ENCODE measurements at regions not wholly inside any gene's neighbourhood (a gene's known extent, or its start where the extent isn't known, plus 50 kb on each side); places are given as distances from the start of the nearest gene placed in this dataset.
"Not testable (repeated sequence)": the region's sequence is repeated elsewhere in the genome, so short reads cannot be mapped to it uniquely, and the experiment has no call there.

DNA sequence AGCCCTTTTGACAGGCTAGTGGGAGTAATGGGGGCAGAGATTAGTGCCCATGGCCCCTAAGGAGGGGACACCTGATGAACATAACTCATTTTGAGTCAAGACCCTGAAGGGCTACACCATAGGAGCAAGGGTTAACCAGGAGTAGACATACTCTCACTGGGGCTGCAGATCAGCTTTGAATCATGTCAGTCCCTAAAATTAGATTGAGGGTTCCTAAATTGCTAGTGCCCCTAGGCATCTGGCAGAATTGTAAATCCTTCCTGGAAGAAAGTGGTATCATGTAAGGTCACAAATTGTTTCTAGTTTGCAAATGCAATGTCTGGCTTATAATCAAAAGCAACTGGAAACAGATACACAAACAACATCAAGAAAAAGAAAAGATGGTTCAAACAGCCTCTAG is 52.1 kb upstream of the LRRC37A2 start:
- H3K9me3 ChIP-seq; H3K4me3 ChIP-seq; H3K27ac ChIP-seq; in situ Hi-C loops (cut with MboI; ENCODE audit: low sequenced_read_pairs in 4 of 4); H3K36me3 ChIP-seq; ATAC-seq; intact Hi-C loops (cut with DNase I; ENCODE audit: low total_unique reads); H3K27me3 ChIP-seq; H3K4me1 ChIP-seq; DNase-seq: not testable (repeated sequence)

DNA sequence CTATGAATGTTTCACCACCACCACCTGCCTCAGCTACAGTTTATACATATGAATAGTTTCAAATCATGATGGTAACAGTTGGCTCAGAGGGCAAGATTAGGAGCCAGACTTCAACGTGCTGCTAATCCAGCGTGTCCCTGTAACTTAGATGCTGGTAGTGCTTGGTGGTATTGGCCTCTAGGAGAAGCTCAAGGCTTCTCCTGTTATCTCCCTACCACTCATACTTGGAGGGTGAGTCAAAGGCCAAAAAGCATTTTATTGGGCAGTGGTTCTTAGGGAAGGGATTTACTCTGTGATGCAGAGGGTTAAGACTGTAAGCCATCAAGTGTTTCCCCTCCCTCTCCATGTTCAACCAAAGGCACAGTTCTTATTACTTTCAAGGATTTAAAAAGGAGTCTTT is 57.2 kb upstream of the LRRC37A2 start:
- H3K27ac ChIP-seq; in situ Hi-C loops (cut with MboI; ENCODE audit: low sequenced_read_pairs in 4 of 4); H3K36me3 ChIP-seq; H3K27me3 ChIP-seq; DNase-seq; intact Hi-C loops (cut with DNase I; ENCODE audit: low total_unique reads); H3K4me1 ChIP-seq; H3K4me3 ChIP-seq; ATAC-seq; H3K9me3 ChIP-seq: not testable (repeated sequence)

DNA sequence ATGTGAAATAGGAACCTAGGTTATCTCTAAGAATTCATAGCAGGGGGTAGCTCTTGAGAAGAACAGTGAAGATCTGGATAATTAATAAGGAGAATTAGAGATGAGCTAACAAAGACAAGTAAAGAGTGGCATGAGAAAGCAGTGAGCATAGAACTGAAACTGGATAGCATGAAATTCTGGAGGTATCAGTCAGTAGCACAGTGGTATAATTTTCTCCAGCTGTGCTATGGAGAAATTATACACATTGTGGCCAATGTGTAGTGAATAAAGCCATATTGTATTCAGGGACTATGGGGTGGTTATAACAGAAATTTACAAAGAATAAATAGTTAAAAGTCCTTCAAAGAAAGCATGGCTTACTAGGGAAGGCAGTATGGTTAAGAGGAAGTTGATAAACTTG is 57.7 kb upstream of the LRRC37A2 start:
- H3K27me3 ChIP-seq; H3K9me3 ChIP-seq; DNase-seq; H3K4me1 ChIP-seq; H3K27ac ChIP-seq; ATAC-seq; in situ Hi-C loops (cut with MboI; ENCODE audit: low sequenced_read_pairs in 4 of 4); H3K36me3 ChIP-seq; H3K4me3 ChIP-seq; intact Hi-C loops (cut with DNase I; ENCODE audit: low total_unique reads): not testable (repeated sequence)

DNA sequence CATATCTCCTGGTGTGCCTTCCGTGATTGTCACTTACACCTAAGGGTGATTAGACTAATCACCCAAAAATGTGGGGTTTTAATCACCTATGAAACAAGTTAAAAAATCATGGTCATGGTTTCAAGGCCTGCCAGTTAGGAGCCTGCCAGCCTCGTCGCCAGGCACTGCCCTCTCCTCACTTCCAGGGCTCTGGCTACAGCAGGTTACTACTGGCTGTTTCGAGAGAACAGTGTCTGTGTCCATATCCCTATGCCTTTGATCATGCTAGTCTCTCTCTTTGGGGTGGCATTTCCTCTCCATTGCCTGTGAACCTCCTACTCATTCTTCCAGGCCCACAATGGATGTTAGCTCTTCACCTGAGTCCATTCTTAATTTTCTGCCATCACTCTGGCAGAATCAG is 59.2 kb upstream of the LRRC37A2 start:
- H3K4me1 ChIP-seq; H3K4me3 ChIP-seq; ATAC-seq; H3K36me3 ChIP-seq; DNase-seq; H3K27ac ChIP-seq; H3K9me3 ChIP-seq; in situ Hi-C loops (cut with MboI; ENCODE audit: low sequenced_read_pairs in 4 of 4); intact Hi-C loops (cut with DNase I; ENCODE audit: low total_unique reads); H3K27me3 ChIP-seq: not testable (repeated sequence)

DNA sequence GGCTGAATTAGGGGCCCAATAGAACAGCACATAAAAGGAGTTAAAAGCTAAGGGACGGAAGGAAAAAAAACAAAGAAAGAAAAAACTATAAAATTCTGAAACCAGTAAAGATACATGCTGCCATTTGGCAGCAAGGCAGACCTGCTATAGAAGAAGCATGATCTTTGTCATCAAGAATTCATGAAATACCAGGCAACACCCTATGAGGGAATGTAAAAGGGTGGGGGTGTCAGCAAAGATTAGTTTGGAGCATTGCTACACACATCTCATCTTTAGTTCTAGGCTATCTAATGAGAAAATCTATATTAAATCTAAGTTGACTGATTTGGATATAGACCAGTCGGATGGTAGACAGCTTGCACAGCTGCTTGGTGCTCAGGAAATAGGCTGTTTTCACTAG is 66.4 kb upstream of the LRRC37A2 start:
- ATAC-seq; in situ Hi-C loops (cut with MboI; ENCODE audit: low sequenced_read_pairs in 4 of 4); H3K36me3 ChIP-seq; H3K27ac ChIP-seq; DNase-seq; H3K4me1 ChIP-seq; intact Hi-C loops (cut with DNase I; ENCODE audit: low total_unique reads); H3K27me3 ChIP-seq; H3K9me3 ChIP-seq; H3K4me3 ChIP-seq: not testable (repeated sequence)

DNA sequence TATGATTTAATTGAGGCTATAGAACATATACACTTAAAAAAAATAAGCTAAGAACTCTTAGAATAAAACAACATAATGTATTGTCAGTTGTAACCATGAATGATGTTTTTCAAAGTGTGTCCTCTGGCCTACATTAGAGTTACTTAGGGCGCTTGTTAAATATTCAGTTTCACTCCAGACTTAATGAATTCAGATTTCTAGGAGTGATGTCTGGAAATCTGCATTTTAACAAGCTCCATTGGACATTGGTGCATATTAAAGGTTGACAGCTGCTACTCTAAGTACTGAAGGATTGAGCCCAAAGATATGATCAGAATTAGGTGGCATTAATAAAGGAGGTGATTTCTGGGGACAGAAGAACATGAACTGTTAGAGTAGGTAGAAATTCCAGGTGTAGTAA is 66.9 kb upstream of the LRRC37A2 start:
- H3K9me3 ChIP-seq; H3K27me3 ChIP-seq; intact Hi-C loops (cut with DNase I; ENCODE audit: low total_unique reads); H3K36me3 ChIP-seq; ATAC-seq; H3K4me1 ChIP-seq; DNase-seq; H3K4me3 ChIP-seq; H3K27ac ChIP-seq; in situ Hi-C loops (cut with MboI; ENCODE audit: low sequenced_read_pairs in 4 of 4): not testable (repeated sequence)

DNA sequence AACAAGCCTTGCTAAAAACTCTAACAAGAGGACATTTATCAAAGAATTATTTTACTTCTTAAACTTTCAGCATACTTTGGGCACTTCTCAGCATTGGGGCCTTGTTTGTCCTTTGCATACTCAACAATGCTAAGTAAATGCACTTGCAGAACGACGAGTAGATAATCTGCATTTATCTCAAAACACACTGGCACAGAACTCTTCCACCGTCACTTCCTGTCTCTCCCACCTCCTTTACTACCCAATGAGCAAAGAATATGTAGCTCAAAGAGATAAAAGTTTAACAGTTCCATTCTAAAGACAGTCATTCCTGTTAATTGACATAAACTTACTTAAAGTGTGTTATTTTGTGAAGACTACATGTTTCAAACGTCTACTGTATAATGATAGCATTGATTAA is 70.1 kb upstream of the LRRC37A2 start:
- H3K4me1 ChIP-seq; H3K36me3 ChIP-seq; H3K4me3 ChIP-seq; H3K27ac ChIP-seq; H3K27me3 ChIP-seq; intact Hi-C loops (cut with DNase I; ENCODE audit: low total_unique reads); H3K9me3 ChIP-seq; in situ Hi-C loops (cut with MboI; ENCODE audit: low sequenced_read_pairs in 4 of 4); DNase-seq; ATAC-seq: not testable (repeated sequence)

DNA sequence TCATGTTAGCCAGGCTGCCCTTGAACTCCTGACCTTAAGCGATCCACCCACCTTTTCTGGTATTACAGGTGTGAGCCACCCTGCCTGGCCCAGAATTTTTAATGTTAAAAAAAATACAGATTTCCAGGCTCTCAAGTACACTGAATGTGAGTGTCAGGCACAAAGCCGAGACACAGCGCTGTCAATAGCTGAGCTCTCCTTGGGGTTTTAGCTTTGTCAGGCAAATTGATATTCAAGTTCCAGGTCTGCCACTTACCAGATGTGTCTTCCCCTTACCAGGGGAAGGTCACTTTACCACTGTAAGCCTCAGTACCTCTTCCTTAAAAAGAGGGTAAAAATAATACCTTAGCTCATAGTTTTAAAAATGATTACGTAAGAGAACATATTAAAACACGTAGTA is 71.6 kb upstream of the LRRC37A2 start:
- H3K27ac ChIP-seq; in situ Hi-C loops (cut with MboI; ENCODE audit: low sequenced_read_pairs in 4 of 4); intact Hi-C loops (cut with DNase I; ENCODE audit: low total_unique reads); H3K9me3 ChIP-seq; DNase-seq; H3K4me1 ChIP-seq; H3K4me3 ChIP-seq; ATAC-seq; H3K36me3 ChIP-seq; H3K27me3 ChIP-seq: not testable (repeated sequence)

- H3K27me3 ChIP-seq; H3K4me3 ChIP-seq; H3K9me3 ChIP-seq; H3K27ac ChIP-seq; H3K4me1 ChIP-seq; in situ Hi-C loops (cut with MboI; ENCODE audit: low sequenced_read_pairs in 4 of 4); H3K36me3 ChIP-seq; DNase-seq; intact Hi-C loops (cut with DNase I; ENCODE audit: low total_unique reads): not testable (repeated sequence)
- peak; percentile 62 to 94 for ATAC-seq
Measured at GRCh38 chr17:46434450-46435062, 73.0 kb upstream of the ARL17B start.

- intact Hi-C loops (cut with DNase I; ENCODE audit: low total_unique reads); ATAC-seq: not testable (repeated sequence)
Measured at GRCh38 chr17:46430300-46430699, 68.7 kb upstream of the ARL17B start.

DNA sequence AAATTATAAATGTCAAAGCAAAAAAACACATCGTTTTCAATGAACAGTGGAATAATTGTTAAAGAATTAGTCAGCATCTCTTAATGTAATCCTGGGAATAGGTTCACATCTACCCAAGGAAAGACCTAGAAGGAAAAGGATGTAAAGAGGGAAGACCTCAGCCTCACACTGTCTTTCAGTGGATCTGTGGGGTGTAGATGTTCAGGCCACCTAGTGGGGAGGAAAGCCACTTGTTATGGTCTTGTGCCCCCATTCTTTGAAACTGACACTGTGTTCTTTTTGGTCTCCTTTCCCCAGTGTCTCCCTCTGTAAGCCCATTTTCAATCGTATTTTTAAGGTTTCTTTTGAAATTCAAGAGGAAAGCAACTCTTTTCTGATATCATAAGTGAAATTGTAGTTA is 68.1 kb upstream of the ARL17B start:
- H3K36me3 ChIP-seq; in situ Hi-C loops (cut with MboI; ENCODE audit: low sequenced_read_pairs in 4 of 4); DNase-seq; intact Hi-C loops (cut with DNase I; ENCODE audit: low total_unique reads); H3K4me1 ChIP-seq; ATAC-seq; H3K9me3 ChIP-seq; H3K4me3 ChIP-seq; H3K27ac ChIP-seq; H3K27me3 ChIP-seq: not testable (repeated sequence)

More at GRCh38 chr17:46430300-46430699, 68.7 kb upstream of the ARL17B start:
- H3K4me1 ChIP-seq; H3K27me3 ChIP-seq; in situ Hi-C loops (cut with MboI; ENCODE audit: low sequenced_read_pairs in 4 of 4); H3K27ac ChIP-seq; H3K9me3 ChIP-seq; H3K36me3 ChIP-seq; H3K4me3 ChIP-seq; DNase-seq: not testable (repeated sequence)

DNA sequence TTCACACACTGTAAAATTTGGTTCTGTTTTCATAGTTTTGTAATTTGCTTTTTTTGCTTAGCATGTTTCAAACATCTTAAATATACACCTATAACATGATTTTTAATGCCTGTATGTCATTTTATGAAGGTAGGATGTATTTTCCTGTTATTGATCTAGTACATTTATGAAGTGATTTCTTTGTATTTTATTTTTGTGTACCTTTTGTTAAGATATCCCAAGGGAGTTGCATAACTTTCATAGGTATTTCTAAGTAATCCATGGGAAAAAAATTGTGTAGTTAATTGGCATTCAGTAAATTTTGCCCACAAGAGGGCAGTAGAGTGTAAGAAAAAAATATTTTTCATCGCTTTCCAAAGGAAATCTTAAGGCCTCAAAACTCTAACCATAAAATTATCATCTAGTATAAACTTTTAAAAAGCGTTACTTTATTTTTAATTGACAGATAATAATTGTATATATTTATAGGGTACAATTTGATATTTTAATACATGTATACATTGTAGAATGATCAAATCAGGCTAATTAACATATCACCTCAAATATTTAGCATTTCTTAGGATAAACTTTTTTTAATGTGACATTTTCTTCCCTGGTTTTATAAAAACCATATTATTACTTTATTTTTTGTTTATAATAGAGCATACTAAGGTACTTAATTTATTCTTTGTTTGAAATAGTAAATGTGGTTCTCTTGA is 62.8 kb upstream of the ARL17B start:
- H3K36me3 ChIP-seq; in situ Hi-C loops (cut with MboI; ENCODE audit: low sequenced_read_pairs in 4 of 4); DNase-seq: not testable (repeated sequence)

More for the DNA sequence above, 62.8 kb upstream of the ARL17B start:
- H3K9me3 ChIP-seq; H3K4me3 ChIP-seq; H3K4me1 ChIP-seq; H3K27ac ChIP-seq; intact Hi-C loops (cut with DNase I; ENCODE audit: low total_unique reads); ATAC-seq; H3K27me3 ChIP-seq: not testable (repeated sequence)
